ENCODE measurements at regions not wholly inside any gene's neighbourhood (a gene's known extent, or its start where the extent isn't known, plus 50 kb on each side); places are given as distances from the start of the nearest gene placed in this dataset.

- TF ChIP-seq CTCF (IDR thresholded peaks at IDR 0.05) (no peak), POLR2AphosphoS5 (IDR thresholded peaks at IDR 0.05) (no peak), EP300 (IDR thresholded peaks at IDR 0.05) (no peak)
Observed at GRCh38 chr11:88402192-88402715, 64.7 kb upstream of the CTSC start.
